ENCODE measurements at regions not wholly inside any gene's neighbourhood (a gene's known extent, or its start where the extent isn't known, plus 50 kb on each side); places are given as distances from the start of the nearest gene placed in this dataset.

GRCh38 chr1:149845416-149845815 lies 54.0 kb upstream of the BOLA1 start:
- Histone ChIP-seq H3K4me3 (ENCODE audit: low read depth in 1 of 3, low read length in 3 of 3) (no peak overlapping the region), H3K4me1 (ENCODE audit: control insufficient read depth in 4 of 4, insufficient read depth in 4 of 4, low read length in 3 of 4) (peaks cover 0 to 46% (median 36%) of the 10 kb centered on the region in 4 donors), H3K36me3 (ENCODE audit: control insufficient read depth in 4 of 4, insufficient read depth in 3 of 4, low read depth in 1 of 4, low read length in 3 of 4) (peaks cover 0 to 10% (median 0%) of the 10 kb centered on the region in 4 donors), H3K27me3 (ENCODE audit: control insufficient read depth in 4 of 4, insufficient read depth in 4 of 4, low read length in 3 of 4) (no peaks in the 10 kb centered on the region), H3K9ac (ENCODE audit: low read depth in 1 of 2, low read length in 2 of 2) (peak overlapping the region in 1 of 2 donors; percentile 28), H3K9me3 (ENCODE audit: control insufficient read depth in 4 of 4, low read length in 3 of 4) (no peaks in the 10 kb centered on the region), H3K27ac (ENCODE audit: low read depth in 1 of 2, low read length in 2 of 2) (no peak overlapping the region)
- WGBS = 84% methylated on average over 3 of the region's 3 CpGs
- no peak for DNase-seq (ENCODE audit: low spot score)
- TF ChIP-seq JUND (IDR thresholded peaks at IDR 0.05) (no peak), CTCF (IDR thresholded peaks at IDR 0.05; ENCODE audit: low read depth, low read length, missing input control) (no peak), SP1 (IDR thresholded peaks at IDR 0.05) (no peak), HNF4G (IDR thresholded peaks at IDR 0.05) (no peak), NR2F2 (IDR thresholded peaks at IDR 0.05) (no peak), RAD21 (IDR thresholded peaks at IDR 0.05) (no peak), TAF1 (conservative IDR thresholded peaks at IDR 0.05) (no peak), REST (IDR thresholded peaks at IDR 0.05) (no peak), HNF4A (conservative IDR thresholded peaks at IDR 0.05) (no peak)

DNA sequence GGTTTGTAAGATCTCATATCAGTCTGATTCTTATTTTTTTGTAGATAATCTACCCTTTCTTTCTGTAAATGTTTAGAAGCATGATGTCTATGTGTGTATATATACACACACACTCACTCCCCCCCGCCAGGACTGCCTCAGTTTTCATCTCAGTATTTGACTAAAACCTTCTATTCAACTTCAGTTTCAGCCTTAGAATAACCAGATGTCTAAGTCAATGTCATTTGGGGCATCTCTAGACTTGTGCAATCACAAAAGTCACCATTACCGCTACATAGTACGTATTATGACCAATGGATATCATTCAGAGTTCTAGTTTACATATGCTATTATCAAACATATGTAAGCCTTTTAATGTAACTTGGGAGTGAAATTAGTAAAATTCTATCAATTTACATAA lies 53.3 kb upstream of the BOLA1 start:
- 94% methylated on average over 3 of the region's 3 CpGs for WGBS
- Histone ChIP-seq H3K27me3 (ENCODE audit: control insufficient read depth in 4 of 4, insufficient read depth in 4 of 4, low read length in 3 of 4) (no peaks in the 10 kb centered on the region), H3K9me3 (ENCODE audit: control insufficient read depth in 4 of 4, low read length in 3 of 4) (no peaks in the 10 kb centered on the region), H3K27ac (ENCODE audit: low read depth in 1 of 2, low read length in 2 of 2) (no peak overlapping the region), H3K4me3 (ENCODE audit: low read depth in 1 of 3, low read length in 3 of 3) (no peak overlapping the region), H3K4me1 (ENCODE audit: control insufficient read depth in 4 of 4, insufficient read depth in 4 of 4, low read length in 3 of 4) (peaks cover 0 to 46% (median 36%) of the 10 kb centered on the region in 4 donors), H3K9ac (ENCODE audit: low read depth in 1 of 2, low read length in 2 of 2) (no peak overlapping the region), H3K36me3 (ENCODE audit: control insufficient read depth in 4 of 4, insufficient read depth in 3 of 4, low read depth in 1 of 4, low read length in 3 of 4) (peaks cover 0 to 10% (median 0%) of the 10 kb centered on the region in 4 donors)
- TF ChIP-seq TAF1 (conservative IDR thresholded peaks at IDR 0.05) = no peak
- TF ChIP-seq MAX (IDR thresholded peaks at IDR 0.05) = no peak
- no peak for TF ChIP-seq YY1 (IDR thresholded peaks at IDR 0.05)
- no peak for TF ChIP-seq RAD21 (IDR thresholded peaks at IDR 0.05)
- TF ChIP-seq HNF4A (conservative IDR thresholded peaks at IDR 0.05) = no peak
- TF ChIP-seq NR2F2 (IDR thresholded peaks at IDR 0.05) = no peak
- no peak for TF ChIP-seq CTCF (IDR thresholded peaks at IDR 0.05; ENCODE audit: low read depth, low read length, missing input control)
- TF ChIP-seq RXRA (IDR thresholded peaks at IDR 0.05) = no peak
- TF ChIP-seq ATF3 (IDR thresholded peaks at IDR 0.05) = no peak
- TF ChIP-seq REST (IDR thresholded peaks at IDR 0.05) = no peak
- no peak for TF ChIP-seq EGR1 (IDR thresholded peaks at IDR 0.05; ENCODE audit: low read depth in 2 of 2)
- TF ChIP-seq GABPA (IDR thresholded peaks at IDR 0.05 in 1 of 2, conservative IDR thresholded peaks at IDR 0.05 in 1 of 2) = no peak
- no peak for TF ChIP-seq JUND (IDR thresholded peaks at IDR 0.05)
- no peak for TF ChIP-seq SP1 (IDR thresholded peaks at IDR 0.05)
- no peak for TF ChIP-seq HNF4G (IDR thresholded peaks at IDR 0.05)
- TF ChIP-seq, protein P1, sequence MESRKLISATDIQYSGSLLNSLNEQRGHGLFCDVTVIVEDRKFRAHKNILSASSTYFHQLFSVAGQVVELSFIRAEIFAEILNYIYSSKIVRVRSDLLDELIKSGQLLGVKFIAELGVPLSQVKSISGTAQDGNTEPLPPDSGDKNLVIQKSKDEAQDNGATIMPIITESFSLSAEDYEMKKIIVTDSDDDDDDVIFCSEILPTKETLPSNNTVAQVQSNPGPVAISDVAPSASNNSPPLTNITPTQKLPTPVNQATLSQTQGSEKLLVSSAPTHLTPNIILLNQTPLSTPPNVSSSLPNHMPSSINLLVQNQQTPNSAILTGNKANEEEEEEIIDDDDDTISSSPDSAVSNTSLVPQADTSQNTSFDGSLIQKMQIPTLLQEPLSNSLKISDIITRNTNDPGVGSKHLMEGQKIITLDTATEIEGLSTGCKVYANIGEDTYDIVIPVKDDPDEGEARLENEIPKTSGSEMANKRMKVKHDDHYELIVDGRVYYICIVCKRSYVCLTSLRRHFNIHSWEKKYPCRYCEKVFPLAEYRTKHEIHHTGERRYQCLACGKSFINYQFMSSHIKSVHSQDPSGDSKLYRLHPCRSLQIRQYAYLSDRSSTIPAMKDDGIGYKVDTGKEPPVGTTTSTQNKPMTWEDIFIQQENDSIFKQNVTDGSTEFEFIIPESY (IDR thresholded peaks at IDR 0.05) = no peak
- no peak for TF ChIP-seq FOXA2 (IDR thresholded peaks at IDR 0.05)
- no peak for TF ChIP-seq FOXA1 (IDR thresholded peaks at IDR 0.05)
- no peak for DNase-seq (ENCODE audit: low spot score)

Data from liver (tissue), 8 donors.